ENCODE measurements at regions not wholly inside any gene's neighbourhood (a gene's known extent, or its start where the extent isn't known, plus 50 kb on each side); places are given as distances from the start of the nearest gene placed in this dataset.
"Not testable (repeated sequence)": the region's sequence is repeated elsewhere in the genome, so short reads cannot be mapped to it uniquely, and the experiment has no call there.

- DNase-seq (ENCODE audit: extremely low read depth, insufficient read length); H3K27me3 ChIP-seq (replicated peaks; ENCODE audit: control insufficient read depth, insufficient read depth, low read length); H3K4me3 ChIP-seq (replicated peaks; ENCODE audit: low read depth, low read length); H3K36me3 ChIP-seq (ENCODE audit: control insufficient read depth, insufficient read depth, low read length): not testable (repeated sequence)
- TF ChIP-seq CTCF (IDR thresholded peaks at IDR 0.05; ENCODE audit: insufficient read depth, low read length, poor library complexity, severe bottlenecking): peak; percentile 13
Observed at GRCh38 chr6:19904408-19904807, 67.2 kb downstream of the ID4 start.

GRCh38 chr6:19905584-19905983 is 68.4 kb downstream of the ID4 start:
- Histone ChIP-seq H3K27me3 (replicated peaks; ENCODE audit: control insufficient read depth, insufficient read depth, low read length) (no peaks in the 10 kb centered on the region), H3K36me3 (ENCODE audit: control insufficient read depth, insufficient read depth, low read length) (no peaks in the 10 kb centered on the region), H3K4me3 (replicated peaks; ENCODE audit: low read depth, low read length) (no peak overlapping the region)
- DNase-seq (ENCODE audit: extremely low read depth, insufficient read length): no peak
- TF ChIP-seq CTCF (IDR thresholded peaks at IDR 0.05; ENCODE audit: insufficient read depth, low read length, poor library complexity, severe bottlenecking): no peak

DNA sequence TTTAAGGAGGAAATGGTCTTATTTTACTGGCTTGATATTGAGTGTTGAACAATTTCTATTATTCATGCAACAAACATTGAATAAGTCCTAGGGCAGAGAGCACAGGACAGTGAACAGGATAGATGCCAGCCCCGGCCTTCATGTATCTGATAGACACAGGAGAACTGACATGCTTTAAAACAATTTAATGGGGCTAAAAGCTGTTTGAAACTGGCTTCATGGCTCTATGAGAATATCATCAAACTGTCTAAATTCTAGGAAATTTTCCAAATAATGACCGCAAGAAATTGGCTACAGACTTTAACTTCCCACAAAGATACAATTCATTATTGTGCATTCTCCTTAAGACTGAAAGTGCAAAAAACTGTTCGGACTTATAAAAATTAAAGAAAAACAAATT is 69.0 kb downstream of the ID4 start:
- DNase-seq (ENCODE audit: extremely low read depth, insufficient read length): no peak
- Histone ChIP-seq H3K4me3 (replicated peaks; ENCODE audit: low read depth, low read length) (no peak overlapping the region), H3K36me3 (ENCODE audit: control insufficient read depth, insufficient read depth, low read length) (no peaks in the 10 kb centered on the region), H3K27me3 (replicated peaks; ENCODE audit: control insufficient read depth, insufficient read depth, low read length) (no peaks in the 10 kb centered on the region)
- no peak for TF ChIP-seq CTCF (IDR thresholded peaks at IDR 0.05; ENCODE audit: insufficient read depth, low read length, poor library complexity, severe bottlenecking)

DNA sequence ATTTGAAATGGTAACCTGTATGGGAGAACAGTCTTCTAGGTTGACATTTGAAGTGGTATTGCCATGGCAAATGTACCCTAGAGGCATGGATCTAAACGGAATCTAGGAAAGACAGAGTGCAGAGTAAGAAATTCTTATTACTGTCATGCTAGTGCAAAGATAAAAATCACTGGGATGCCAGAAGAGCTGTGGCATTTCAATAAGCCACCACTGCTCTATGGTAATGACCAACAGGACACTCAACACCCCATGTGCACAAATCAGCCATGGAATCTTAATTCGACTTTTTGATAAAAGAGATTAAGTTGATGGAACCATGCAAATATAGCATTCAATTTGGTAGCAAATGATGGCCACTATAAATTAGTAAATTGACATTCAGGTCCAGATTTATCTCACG is 74.1 kb downstream of the ID4 start:
- DNase-seq (ENCODE audit: extremely low read depth, insufficient read length): no peak
- TF ChIP-seq CTCF (IDR thresholded peaks at IDR 0.05; ENCODE audit: insufficient read depth, low read length, poor library complexity, severe bottlenecking): no peak
- H3K4me3 ChIP-seq (replicated peaks; ENCODE audit: low read depth, low read length): no peak overlapping the region
- no peaks in the 10 kb centered on the region for H3K27me3 ChIP-seq (replicated peaks; ENCODE audit: control insufficient read depth, insufficient read depth, low read length)
- no peaks in the 10 kb centered on the region for H3K36me3 ChIP-seq (ENCODE audit: control insufficient read depth, insufficient read depth, low read length)

- H3K27me3 ChIP-seq (replicated peaks; ENCODE audit: control insufficient read depth, insufficient read depth, low read length): no peaks in the 10 kb centered on the region
- no peak for TF ChIP-seq CTCF (IDR thresholded peaks at IDR 0.05; ENCODE audit: insufficient read depth, low read length, poor library complexity, severe bottlenecking)
- no peak overlapping the region for H3K4me3 ChIP-seq (replicated peaks; ENCODE audit: low read depth, low read length)
- no peak for DNase-seq (ENCODE audit: extremely low read depth, insufficient read length)
- H3K36me3 ChIP-seq (ENCODE audit: control insufficient read depth, insufficient read depth, low read length): no peaks in the 10 kb centered on the region
Observed at GRCh38 chr6:19918436-19918835, 81.3 kb downstream of the ID4 start.

DNA sequence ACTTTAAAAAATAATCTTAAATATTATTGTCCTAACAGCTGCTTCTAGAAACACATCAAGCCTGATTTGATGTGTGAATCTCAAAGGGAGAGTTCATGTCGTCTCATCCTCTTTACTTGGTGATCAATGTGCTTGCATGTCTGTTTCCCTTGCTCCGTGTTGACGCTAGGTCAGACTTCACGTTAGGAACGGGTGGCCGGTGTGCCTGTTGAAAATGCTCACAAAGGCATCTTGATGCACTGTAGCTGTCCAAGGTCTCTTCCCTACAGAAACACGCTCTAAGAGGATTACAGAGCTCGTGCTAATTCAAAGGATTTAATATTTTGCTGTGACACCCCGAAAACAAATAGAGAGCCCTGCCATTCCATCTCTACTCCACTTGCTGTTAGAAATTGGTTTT is 84.6 kb downstream of the ID4 start:
- no peak for DNase-seq (ENCODE audit: extremely low read depth, insufficient read length)
- H3K36me3 ChIP-seq (ENCODE audit: control insufficient read depth, insufficient read depth, low read length): no peaks in the 10 kb centered on the region
- no peaks in the 10 kb centered on the region for H3K27me3 ChIP-seq (replicated peaks; ENCODE audit: control insufficient read depth, insufficient read depth, low read length)
- no peak overlapping the region for H3K4me3 ChIP-seq (replicated peaks; ENCODE audit: low read depth, low read length)
- no peak for TF ChIP-seq CTCF (IDR thresholded peaks at IDR 0.05; ENCODE audit: insufficient read depth, low read length, poor library complexity, severe bottlenecking)

Data from GM06990 (cell line).